Ascending aorta (tissue), 2 donors: ENCODE measurements at regions not wholly inside any gene's neighbourhood (a gene's known extent, or its start where the extent isn't known, plus 50 kb on each side); places are given as distances from the start of the nearest gene placed in this dataset.

Experiments
- DNase-seq, 2 donors: peaks; one replicate each; pipeline ENCODE4 v3.0.0-alpha.2; 2019; ENCODE audit warnings: low spot score in 2 of 2
- H3K27ac ChIP-seq, 2 donors: fragments of 200-600 bp; sonication (generic); one replicate each; pipeline ENCODE4 v1.5.1; 2016 to 2017; ENCODE audit warnings: mild to moderate bottlenecking in 1 of 2
- H3K27me3 ChIP-seq: fragments of 200-600 bp; sonication (generic); one replicate; pipeline ENCODE4 v1.5.1; 2017
- H3K36me3 ChIP-seq, 2 donors: fragments of 200-600 bp; sonication (generic); one replicate each; pipeline ENCODE4 v1.5.1; 2016
- H3K4me1 ChIP-seq, 2 donors: fragments of 200-600 bp; sonication (generic); one replicate each; pipeline ENCODE4 v1.5.1; 2016 to 2017; ENCODE audit warnings: mild to moderate bottlenecking in 1 of 2
- H3K4me3 ChIP-seq, 2 donors: fragments of 200-600 bp; sonication (generic); one replicate each; pipeline ENCODE4 v1.5.1; 2016 to 2017; ENCODE audit warnings: mild to moderate bottlenecking in 1 of 2
- H3K9me3 ChIP-seq, 2 donors: fragments of 200-600 bp; sonication (generic); one replicate each; pipeline ENCODE4 v1.5.1; 2016
- intact Hi-C: fragments of 100-400 bp; cut with DNase I; formaldehyde crosslinking; loops from one replicate; pipeline ENCODE4 v1.15.1; 2023
- TF ChIP-seq, protein P1 (sequence below), 3 experiments: fragments of 200-600 bp in 2 of 3; fragments of 450-650 bp in 1 of 3; sonication (generic) in 2 of 3; IDR thresholded peaks; one replicate each; pipeline ENCODE4 v1.5.1; 2016 to 2019; ENCODE audit warnings: antibody characterized with exemption in 3 of 3, mild to moderate bottlenecking in 1 of 3, moderate library complexity in 1 of 3

DNA sequence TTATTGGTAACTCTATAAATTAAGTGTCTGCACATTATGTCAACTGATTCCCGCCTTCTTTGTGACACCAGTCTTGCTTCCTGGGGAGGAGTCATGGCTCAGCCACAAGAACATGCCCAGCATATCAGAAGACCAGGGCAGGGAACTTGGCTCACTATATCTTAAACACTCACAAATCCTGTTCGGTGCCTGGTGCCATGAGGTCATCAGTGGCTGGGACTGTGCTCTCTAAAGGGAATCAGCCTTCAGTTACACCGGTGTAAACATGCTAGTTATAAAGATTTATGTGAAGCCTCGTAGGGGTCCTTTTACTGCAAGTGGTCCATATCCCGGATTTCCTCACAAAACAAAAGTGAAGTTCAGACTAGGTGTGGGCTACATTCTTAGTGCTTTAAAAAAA is 73.1 kb upstream of the ZNF521 start:
- DNase-seq: no peak
- TF ChIP-seq, protein P1, sequence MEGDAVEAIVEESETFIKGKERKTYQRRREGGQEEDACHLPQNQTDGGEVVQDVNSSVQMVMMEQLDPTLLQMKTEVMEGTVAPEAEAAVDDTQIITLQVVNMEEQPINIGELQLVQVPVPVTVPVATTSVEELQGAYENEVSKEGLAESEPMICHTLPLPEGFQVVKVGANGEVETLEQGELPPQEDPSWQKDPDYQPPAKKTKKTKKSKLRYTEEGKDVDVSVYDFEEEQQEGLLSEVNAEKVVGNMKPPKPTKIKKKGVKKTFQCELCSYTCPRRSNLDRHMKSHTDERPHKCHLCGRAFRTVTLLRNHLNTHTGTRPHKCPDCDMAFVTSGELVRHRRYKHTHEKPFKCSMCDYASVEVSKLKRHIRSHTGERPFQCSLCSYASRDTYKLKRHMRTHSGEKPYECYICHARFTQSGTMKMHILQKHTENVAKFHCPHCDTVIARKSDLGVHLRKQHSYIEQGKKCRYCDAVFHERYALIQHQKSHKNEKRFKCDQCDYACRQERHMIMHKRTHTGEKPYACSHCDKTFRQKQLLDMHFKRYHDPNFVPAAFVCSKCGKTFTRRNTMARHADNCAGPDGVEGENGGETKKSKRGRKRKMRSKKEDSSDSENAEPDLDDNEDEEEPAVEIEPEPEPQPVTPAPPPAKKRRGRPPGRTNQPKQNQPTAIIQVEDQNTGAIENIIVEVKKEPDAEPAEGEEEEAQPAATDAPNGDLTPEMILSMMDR (IDR thresholded peaks at IDR 0.05): no peak
- no peaks in the 10 kb centered on the region for H3K9me3 ChIP-seq
- no peaks in the 10 kb centered on the region for H3K36me3 ChIP-seq
- H3K27me3 ChIP-seq: no peaks in the 10 kb centered on the region
- no peak overlapping the region for H3K27ac ChIP-seq
- intact Hi-C loops: no loop called here
- H3K4me1 ChIP-seq: no peaks in the 10 kb centered on the region
- no peak overlapping the region for H3K4me3 ChIP-seq

DNA sequence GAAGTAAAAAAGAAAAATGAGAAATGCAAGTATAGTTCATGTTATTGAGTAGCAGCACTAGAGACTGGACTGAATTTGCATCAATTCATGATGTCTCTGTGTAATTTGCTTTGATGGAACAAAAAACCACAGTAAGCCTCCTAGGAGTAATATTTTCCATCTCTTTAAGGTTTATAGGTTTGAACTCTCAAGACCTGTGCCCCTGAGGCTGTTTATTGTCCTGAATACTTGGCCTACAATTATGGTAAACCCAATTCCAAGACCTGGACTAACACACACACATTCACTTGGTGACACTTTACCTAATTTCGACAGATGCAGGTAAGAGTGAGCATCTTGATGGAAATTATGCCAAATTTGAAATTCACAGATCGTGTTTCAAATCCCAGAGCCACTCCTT is 71.8 kb upstream of the ZNF521 start:
- intact Hi-C loops: no loop called here

DNA sequence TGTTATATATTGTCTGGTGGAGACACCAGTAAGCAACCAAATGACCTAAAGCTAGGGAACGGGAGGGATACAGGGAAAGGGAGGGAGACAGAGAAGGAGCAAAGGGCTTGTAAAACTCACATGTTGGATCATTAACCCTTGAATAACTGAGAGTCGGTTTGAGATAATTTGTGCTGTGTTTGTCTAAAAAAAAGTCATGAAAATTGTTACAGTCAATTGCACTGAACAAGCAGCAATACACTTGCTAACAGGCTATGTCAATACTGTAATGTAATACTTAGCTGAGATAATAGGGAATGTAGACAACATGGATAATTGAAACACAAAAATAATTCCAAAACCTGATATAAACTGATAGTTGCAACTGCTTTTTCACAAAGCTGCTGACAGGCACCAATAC is 71.3 kb upstream of the ZNF521 start:
- Histone ChIP-seq H3K4me1 (no peaks in the 10 kb centered on the region), H3K9me3 (no peaks in the 10 kb centered on the region), H3K4me3 (no peak overlapping the region), H3K27ac (no peak overlapping the region), H3K36me3 (no peaks in the 10 kb centered on the region), H3K27me3 (no peaks in the 10 kb centered on the region)
- TF ChIP-seq, protein P1 (IDR thresholded peaks at IDR 0.05): no peak
- DNase-seq: no peak
- intact Hi-C loops: no loop called here

More for the DNA sequence above, 71.8 kb upstream of the ZNF521 start:
- no peak for DNase-seq
- Histone ChIP-seq H3K9me3 (no peaks in the 10 kb centered on the region), H3K27me3 (no peaks in the 10 kb centered on the region), H3K27ac (no peak overlapping the region), H3K4me3 (no peak overlapping the region), H3K4me1 (no peaks in the 10 kb centered on the region), H3K36me3 (no peaks in the 10 kb centered on the region)
- TF ChIP-seq, protein P1 (IDR thresholded peaks at IDR 0.05): no peak

DNA sequence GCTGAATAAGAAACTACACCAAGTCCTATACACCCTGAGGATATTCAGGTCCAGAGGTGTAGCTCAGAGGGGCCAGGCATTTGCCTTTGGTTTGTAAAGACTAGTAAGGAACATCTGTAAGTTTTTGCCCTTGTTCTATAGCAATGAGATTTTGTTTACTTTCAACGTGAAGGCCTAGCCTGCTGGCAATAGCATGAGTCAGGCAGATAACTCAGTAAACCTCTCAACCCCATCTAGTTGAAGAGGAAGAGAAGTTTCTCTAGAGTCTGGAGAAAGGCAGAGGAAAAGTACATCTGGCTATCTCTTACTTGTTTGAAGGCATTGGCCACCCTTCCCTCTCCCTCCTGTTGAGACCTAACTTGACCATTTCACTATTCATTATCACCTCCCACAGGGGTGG is 70.3 kb upstream of the ZNF521 start:
- intact Hi-C loops: no loop called here
- no peaks in the 10 kb centered on the region for H3K9me3 ChIP-seq
- no peak for DNase-seq
- no peak overlapping the region for H3K4me3 ChIP-seq
- TF ChIP-seq, protein P1 (IDR thresholded peaks at IDR 0.05): no peak
- no peaks in the 10 kb centered on the region for H3K36me3 ChIP-seq
- no peak overlapping the region for H3K27ac ChIP-seq
- H3K27me3 ChIP-seq: no peaks in the 10 kb centered on the region
- H3K4me1 ChIP-seq: no peaks in the 10 kb centered on the region

DNA sequence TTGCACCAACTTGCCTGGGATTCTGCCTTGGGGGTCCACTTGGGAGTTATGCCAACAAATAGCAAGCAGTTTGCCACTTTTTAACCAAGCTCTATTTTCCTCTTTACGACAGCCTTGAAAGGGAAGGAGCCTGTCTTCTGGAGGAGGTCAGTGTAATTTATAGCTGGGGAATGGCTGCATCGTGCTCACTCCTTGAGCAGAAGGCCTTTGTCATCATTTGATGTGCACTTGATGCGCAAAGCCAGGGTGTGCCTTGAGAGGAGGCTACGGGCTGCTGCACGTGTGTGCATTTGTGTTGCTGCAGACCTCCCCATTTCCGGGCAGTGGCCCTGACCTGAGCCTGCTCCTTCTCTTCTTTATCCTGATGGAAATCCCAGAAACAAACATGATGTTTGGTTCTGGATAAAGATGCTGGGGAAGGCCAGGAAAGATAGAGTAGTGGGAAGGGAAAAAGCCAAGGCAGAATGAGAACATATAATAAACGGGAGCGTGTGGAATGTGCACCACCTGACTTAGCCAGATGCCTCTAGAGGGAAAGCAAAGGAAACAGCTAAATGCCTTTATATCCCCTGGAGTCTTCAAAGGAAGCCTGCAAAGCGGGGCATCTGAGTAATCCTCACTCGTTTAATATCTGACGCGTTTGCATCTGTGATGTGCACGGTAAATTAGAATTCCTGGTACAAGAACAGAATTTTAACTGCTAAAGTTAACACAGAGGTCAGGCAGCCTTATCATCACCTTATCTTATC is 68.3 kb upstream of the ZNF521 start:
- Histone ChIP-seq H3K4me3 (no peak overlapping the region), H3K4me1 (no peaks in the 10 kb centered on the region), H3K27ac (no peak overlapping the region), H3K36me3 (no peaks in the 10 kb centered on the region), H3K27me3 (no peaks in the 10 kb centered on the region), H3K9me3 (no peaks in the 10 kb centered on the region)
- TF ChIP-seq, protein P1 (IDR thresholded peaks at IDR 0.05): no peak
- intact Hi-C loops: no loop called here
- DNase-seq: no peak

DNA sequence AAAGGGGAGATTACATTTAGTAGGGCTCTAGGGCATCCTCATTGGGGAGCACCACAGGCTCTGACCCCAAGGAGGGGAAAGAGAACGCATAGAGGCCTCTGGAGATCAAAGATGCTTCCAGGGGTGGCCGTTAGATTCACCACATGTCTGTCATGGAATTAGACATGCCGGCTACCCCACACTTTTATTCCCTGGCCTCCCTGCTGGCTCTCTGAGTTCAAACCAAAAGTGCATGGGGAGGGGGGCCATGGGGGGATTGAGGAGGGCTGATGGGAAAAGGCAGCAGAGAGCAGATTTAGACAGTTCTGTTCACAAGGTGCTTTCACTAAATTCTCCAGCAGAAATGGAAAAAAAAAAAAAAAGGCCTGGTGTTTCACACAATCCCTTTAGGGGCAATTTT is 64.4 kb upstream of the ZNF521 start:
- H3K4me1 ChIP-seq: no peaks in the 10 kb centered on the region
- TF ChIP-seq, protein P1 (IDR thresholded peaks at IDR 0.05): no peak
- H3K27ac ChIP-seq: no peak overlapping the region
- DNase-seq: no peak
- H3K36me3 ChIP-seq: no peaks in the 10 kb centered on the region
- no peak overlapping the region for H3K4me3 ChIP-seq
- no peaks in the 10 kb centered on the region for H3K9me3 ChIP-seq
- no peaks in the 10 kb centered on the region for H3K27me3 ChIP-seq
- intact Hi-C loops: no loop called here
